Tibial nerve (tissue), 3 donors: ENCODE measurements at regions not wholly inside any gene's neighbourhood (a gene's known extent, or its start where the extent isn't known, plus 50 kb on each side); places are given as distances from the start of the nearest gene placed in this dataset.

ENCODE experiments used
- CTCF ChIP-seq, 5 experiments: fragments of 200-600 bp in 3 of 5; fragments of 450-650 bp in 2 of 5; sonication (generic) in 3 of 5; IDR thresholded peaks; one replicate each; pipeline ENCODE4 v1.5.1; 2016 to 2019; ENCODE audit warnings: antibody characterized with exemption in 5 of 5, mild to moderate bottlenecking in 3 of 5, moderate library complexity in 2 of 5
- POLR2A ChIP-seq, 2 donors: fragments of 450-650 bp; IDR thresholded peaks; one replicate each; pipeline ENCODE4 v1.6.1; 2017; ENCODE audit warnings: antibody characterized with exemption in 2 of 2, mild to moderate bottlenecking in 2 of 2, moderate library complexity in 2 of 2

GRCh38 chr13:21967871-21968270, 297.0 kb downstream of the FGF9 start:
- no peak for TF ChIP-seq CTCF (IDR thresholded peaks at IDR 0.05)
- TF ChIP-seq POLR2A (IDR thresholded peaks at IDR 0.05), result no peak
